GM08714 (cell line): ENCODE measurements at regions not wholly inside any gene's neighbourhood (a gene's known extent, or its start where the extent isn't known, plus 50 kb on each side); places are given as distances from the start of the nearest gene placed in this dataset.

Experiments
- H3K4me3 ChIP-seq: fragments of 200-500 bp; sonication (Bioruptor generic); 2 replicates; pipeline ENCODE4 v1.5.1; 2014; ENCODE audit warnings: mild to moderate bottlenecking, low read length, inconsistent platforms
- ZNF274 ChIP-seq: IDR thresholded peaks from 2 replicates; pipeline ENCODE4 v1.6.1; 2012; ENCODE audit warnings: mild to moderate bottlenecking, low read depth, low read length

DNA sequence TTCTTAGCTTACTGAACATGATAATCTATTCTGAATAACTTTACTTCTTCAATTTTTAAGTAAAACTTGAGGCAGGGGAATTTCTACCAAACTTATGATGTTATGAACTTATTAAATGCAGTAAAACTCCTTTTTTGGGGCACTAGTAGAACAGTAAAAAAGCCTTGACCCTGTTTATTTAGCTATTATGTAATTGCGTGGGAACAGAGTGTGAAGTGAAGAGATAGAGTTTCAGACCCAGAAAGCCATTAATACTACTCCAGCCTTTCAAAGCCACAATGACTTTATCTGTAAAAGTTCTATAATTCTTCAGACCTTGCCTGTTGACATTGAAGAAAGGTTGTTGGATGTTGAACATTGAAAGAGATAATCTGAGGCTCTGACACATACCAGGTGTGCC lies 638.8 kb upstream of the GRM7 start:
- no peak for TF ChIP-seq ZNF274
- H3K4me3 ChIP-seq = no peak overlapping the region

DNA sequence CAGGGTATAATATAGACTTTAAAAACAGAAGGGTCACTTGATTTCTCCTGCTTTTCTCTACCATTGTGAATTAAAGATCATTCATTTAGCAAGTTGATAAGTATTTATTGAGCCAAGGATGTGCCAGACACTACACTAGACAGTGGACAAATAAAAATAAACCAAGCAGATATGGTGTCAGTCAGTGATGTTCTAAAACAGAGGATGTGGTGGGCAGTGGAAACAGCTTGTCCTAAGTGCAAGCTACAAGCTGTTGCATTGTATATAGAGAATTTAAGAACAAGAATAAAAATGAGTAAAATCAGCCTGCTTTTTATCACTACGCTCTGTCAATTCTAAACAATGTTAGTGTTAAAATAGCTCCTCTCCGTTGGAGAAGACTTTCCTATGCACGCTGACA lies 637.3 kb upstream of the GRM7 start:
- H3K4me3 ChIP-seq = no peak overlapping the region
- TF ChIP-seq ZNF274 = no peak

DNA sequence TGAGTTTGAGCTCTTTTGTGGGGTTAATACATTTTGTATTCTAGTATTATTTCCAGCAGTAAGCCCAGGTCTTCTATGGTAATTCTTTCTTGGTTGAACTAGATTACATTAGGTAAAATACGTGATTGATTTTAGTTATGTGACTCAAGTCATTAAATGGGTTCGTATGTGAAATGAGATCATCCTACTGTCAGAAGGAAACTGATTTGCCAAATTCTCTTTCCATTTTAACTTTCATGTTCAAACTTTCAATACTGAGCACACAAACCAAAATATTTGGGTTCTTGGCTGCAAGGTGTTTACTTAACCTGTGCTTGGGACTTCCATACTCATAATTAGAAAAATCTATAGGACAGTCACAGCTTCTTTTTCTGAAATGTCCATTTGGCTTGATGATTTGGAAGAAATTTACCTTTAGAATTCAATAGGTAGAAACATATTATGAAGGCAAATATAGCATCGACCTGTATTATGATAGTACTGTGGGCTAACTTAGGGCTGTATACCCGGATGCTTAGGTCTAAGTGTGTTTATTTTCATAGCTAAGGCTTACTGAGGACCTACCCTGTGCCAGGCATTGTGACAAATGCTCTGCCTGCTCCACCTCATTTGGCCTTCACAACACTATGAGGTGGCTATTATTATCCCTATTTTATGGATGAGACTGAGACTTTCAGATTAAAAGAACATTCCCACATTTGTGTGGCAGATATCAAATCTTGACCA lies 631.8 kb upstream of the GRM7 start:
- H3K4me3 ChIP-seq = no peak overlapping the region
- TF ChIP-seq ZNF274 = no peak

DNA sequence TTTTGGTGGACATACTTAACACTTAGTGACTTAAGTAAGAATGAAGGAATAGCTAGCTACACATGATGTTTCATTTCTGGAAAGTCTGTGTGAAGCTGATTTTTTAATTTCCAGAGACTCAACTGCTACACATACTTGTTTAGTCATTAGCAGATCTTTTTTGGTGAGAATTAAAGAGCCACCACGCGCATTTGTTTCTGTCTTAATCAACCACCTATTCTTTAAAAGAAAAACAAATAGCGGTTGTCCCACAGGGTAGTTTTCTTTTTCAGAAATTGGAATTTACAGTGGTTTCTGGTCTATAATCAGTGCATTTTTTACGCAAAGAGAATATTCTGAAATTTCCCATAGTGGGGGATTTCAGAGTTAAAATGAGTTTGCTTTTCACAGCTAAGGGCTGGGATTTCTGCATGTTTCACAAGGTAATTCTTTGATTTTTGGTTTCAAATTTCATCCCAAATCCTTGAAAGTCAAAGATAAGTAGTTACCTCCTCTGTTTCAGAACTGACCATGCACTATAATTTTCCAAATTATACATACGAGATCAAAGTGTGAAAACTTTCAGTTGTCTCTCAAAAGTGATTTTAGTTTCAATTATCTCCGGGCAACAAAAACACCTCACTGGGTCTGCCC lies 631.0 kb upstream of the GRM7 start:
- TF ChIP-seq ZNF274 = no peak
- H3K4me3 ChIP-seq = no peak overlapping the region

DNA sequence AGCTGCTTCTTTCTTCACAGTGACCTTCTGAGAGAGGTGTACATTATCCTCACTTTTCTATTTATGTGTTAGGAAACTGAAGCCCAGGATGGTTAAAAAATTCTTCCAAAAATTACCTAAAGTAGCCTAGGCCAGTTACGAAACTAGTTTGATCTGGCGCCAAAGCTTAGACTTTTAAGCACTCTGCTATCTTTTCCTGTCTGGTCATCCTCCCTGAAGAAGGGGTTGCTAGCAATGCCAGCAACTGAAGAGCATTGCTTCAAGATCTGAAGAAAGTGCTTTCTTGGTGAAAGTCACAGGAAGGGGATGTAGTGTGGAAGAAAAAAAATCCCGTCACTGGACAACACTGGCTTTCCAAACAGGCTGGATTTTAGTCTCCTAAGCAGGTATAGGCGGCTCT lies 618.8 kb upstream of the GRM7 start:
- TF ChIP-seq ZNF274 = no peak
- H3K4me3 ChIP-seq = no peak overlapping the region

DNA sequence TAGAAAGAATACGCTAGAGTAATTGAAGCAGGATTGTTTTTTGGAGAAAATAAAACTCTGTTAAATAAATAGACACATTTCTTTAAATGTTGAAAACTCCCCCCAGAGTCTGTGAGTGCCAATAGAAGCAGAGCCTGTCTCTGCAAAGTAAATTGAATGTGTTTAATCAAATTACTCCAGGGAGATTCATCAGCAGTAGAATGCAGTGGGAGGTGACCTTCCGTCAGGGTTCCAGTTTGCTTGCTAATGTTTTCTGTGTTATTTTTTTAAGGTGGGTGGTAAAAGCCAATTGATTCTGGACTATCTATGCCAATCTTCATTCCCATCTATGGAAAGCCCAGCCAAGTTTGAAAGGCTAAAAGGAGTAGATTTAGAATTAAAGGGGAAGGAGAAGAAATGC lies 612.4 kb upstream of the GRM7 start:
- no peak overlapping the region for H3K4me3 ChIP-seq
- no peak for TF ChIP-seq ZNF274

DNA sequence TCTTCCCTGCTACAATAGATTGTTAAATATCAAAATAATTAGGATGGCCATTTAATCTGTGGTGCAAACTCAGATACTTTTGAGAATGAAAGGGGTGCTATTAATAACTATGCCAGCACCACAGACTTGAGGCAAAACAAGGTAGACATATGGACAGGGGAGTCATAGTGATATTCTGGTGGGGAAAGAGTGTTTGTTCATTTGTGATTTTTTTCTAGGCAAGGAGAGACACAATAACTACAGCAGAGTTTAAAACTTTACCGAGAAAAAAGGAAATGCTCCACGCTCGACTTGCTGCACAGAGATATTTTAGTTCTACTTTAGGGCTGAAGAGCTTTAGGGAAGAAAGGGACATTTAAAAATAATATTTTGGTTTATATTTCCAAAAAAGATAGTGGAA lies 611.2 kb upstream of the GRM7 start:
- H3K4me3 ChIP-seq = no peak overlapping the region
- no peak for TF ChIP-seq ZNF274

DNA sequence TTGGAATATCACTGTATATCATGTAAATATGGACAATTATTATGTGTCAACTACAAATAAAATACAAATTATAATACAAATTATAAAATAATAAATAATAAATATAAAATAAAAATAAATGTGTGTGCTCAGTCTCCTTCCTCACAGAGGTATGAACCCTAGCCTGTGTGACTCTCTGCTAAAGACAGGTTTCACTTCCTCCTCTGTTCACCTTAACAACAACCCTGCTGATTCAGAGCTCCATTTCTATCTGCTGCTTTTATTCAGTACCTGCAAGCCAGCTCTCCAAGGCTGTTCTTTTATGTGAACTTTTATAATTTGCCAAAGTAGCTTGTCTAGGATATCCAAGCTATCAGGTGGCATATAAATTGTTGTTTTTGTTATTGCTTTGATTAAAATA lies 610.7 kb upstream of the GRM7 start:
- no peak overlapping the region for H3K4me3 ChIP-seq
- TF ChIP-seq ZNF274 = no peak

DNA sequence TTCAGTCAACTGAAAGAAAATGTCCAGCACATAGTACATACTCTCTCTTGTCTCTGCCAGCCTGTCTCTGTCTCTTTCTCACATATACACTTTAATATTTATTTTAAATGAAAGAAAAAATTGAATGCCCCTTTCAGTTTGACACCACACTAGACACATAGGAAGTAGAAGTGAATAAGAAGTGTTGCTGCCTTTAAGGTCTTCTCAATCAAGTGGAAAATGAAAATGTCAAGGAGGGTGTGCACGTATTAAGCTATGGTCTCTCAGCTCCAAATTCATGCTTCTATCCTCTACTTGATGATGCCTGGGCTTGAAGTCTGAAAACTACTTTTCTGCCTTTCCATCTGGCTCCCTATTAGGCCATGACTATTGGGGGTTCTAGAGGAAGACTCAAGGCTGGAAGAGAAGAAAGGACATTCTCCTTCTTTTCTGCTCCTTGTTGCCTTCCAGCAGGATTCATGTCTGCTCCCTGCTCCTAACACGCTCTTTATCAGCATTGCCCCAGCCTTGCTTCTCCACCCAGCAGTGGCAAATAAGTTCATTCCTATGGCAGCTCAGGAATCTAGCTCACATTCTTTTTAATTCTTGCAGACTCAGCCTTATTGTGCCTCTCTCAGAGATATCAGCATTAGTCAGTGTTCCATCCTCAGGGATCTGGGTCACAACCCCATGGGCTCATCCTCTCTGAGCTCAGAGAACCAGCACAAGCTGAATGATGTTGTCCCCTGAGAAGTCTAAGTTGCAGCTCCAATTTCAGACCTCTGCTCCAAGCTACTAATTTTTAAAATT lies 609.1 kb upstream of the GRM7 start:
- TF ChIP-seq ZNF274 = no peak
- H3K4me3 ChIP-seq = no peak overlapping the region

DNA sequence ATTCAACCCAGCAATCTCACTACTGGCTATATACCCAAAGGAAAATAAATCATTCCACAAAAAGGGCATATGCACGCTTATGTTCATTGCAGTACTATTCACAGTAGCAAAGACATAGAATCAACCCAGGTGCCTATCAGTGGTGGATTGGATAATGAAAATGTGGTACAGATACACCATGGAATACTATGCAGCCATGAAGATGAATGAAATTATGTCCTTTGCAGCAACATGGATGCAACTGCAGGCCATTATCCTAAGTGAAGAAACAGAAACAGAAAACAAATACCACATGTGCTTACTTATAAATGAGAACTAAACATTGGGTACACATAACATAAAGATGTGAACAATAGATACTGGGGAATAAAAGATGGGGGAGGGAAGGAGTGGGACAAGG lies 606.4 kb upstream of the GRM7 start:
- no peak overlapping the region for H3K4me3 ChIP-seq
- no peak for TF ChIP-seq ZNF274

DNA sequence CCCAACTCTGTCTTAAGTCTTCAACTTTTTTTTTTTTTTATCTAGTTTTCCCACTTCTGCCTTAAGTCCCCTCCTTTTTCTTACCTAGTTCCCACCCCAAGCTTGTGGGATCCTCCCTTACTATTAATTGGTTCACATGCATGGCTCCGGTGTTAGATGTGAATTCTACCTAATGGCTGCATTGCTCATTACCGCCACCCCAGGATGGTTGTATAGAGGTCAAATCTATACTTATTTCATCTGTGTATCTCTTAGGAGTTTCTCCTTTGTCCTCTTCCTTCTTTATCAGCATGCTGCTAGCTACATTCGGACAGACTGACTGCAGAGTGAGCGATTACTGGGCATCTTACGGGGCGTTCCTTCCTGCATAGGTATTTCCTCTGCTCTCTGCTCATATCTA lies 605.7 kb upstream of the GRM7 start:
- TF ChIP-seq ZNF274 = no peak
- H3K4me3 ChIP-seq = no peak overlapping the region

DNA sequence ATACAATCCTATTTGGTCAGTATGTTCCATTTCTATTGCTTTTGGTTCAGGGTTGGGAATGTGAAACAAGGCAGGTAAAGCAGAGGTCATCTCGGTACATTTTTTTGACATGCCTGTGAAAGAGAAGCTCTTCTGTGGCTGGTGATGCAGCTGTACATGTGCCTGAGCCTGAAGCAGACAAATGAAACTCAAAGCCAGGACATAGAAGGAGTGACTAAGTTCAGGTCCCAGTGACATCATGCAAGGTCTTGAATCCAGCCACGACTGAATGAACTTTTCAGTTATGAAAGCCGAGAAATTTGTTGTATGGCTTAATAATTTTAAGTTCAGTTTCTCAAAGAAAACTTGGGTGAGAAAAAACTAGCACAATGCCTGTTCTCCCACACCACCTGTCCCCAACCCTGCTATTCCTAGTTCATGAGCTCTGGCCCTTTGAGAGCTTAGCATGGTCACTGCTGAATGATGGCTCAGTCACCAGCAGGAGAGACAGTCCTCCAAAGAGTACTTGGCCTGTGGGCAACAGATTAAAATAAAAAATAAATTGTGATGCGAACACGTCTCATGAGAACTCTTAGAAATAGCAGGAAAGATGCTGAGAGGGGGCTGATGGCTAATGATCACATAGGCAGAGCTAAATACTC lies 600.2 kb upstream of the GRM7 start:
- no peak for TF ChIP-seq ZNF274
- H3K4me3 ChIP-seq = no peak overlapping the region

DNA sequence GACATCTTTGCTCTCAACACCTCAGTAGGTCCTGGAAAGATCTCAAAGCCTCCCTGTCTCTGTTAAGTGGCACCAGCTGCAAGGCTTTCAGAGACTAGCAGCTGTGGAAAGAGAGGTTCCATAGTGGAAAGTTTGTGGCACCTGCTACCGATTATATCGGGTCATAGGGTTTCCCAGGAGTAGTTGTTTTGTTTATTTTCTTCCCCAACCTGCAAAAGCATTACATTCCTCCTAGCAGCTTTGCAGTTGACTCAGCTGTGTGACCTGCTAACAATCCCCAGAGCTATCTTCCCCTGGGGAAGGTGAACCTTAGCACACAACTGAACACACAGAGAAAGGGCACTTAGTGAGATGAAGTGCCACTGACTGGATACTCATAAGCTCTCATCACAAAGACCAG lies 598.9 kb upstream of the GRM7 start:
- no peak overlapping the region for H3K4me3 ChIP-seq
- TF ChIP-seq ZNF274 = no peak

DNA sequence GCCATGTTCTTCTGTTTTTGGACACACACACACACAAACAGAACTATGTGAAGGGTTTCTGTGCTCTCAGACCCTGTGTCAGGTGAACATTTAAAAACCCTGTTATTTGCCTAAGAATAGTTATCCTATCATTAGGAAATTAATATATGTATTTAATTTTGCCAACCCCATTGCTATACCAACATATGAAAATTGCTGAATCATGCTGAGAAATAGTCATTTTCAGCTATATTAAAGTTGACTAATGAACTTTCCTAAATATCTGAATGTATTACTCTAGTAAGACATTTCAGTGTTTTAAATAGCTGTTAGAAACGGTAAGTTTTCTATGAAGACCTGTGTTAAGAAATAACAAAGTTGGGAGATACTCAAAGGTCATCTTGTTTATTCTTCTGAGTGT lies 596.9 kb upstream of the GRM7 start:
- H3K4me3 ChIP-seq = no peak overlapping the region
- TF ChIP-seq ZNF274 = no peak

DNA sequence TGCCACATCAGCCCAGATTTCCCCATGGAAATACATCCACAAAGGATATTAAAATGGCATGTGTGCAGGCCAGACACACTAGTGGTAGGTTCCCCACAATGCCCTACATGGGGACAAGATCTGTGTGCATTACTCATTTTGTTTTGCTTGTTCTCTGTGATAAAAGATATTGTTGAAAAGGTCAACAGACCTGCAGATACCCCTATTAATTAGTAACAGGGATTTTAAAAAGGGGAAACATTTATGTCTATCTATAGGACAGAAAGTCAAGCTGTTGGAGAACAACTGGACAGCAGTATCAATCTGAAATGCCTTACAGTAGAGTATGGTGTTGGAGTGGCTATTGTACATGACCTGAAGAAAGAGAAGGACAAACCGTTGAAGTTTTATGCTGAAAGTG lies 596.0 kb upstream of the GRM7 start:
- no peak overlapping the region for H3K4me3 ChIP-seq
- no peak for TF ChIP-seq ZNF274

DNA sequence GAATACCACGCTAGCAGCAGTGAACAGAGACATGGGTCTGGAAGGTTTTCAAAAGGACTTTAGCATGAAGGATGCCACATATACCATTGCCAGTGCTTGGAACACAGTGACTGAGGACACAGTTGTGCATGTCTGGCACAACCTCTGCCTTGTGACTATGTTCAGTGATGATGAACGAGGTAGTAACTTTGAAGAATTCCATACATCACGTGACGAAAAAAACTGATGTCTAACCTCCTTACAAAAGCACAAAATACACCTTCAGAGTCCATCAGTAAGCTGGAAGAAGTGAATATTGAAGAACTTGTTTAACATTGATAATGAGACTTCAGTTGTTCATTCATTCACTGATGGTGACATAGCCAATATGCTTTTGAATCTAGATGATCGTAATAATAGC lies 594.8 kb upstream of the GRM7 start:
- no peak for TF ChIP-seq ZNF274
- H3K4me3 ChIP-seq = no peak overlapping the region
